CD1c-positive myeloid dendritic cell (primary cell): ENCODE measurements at regions not wholly inside any gene's neighbourhood (a gene's known extent, or its start where the extent isn't known, plus 50 kb on each side); places are given as distances from the start of the nearest gene placed in this dataset.

ENCODE experiments used
- DNase-seq: peaks from one replicate; pipeline ENCODE4 v3.0.0-alpha.2; 2016; ENCODE audit errors: extremely low spot score

DNA sequence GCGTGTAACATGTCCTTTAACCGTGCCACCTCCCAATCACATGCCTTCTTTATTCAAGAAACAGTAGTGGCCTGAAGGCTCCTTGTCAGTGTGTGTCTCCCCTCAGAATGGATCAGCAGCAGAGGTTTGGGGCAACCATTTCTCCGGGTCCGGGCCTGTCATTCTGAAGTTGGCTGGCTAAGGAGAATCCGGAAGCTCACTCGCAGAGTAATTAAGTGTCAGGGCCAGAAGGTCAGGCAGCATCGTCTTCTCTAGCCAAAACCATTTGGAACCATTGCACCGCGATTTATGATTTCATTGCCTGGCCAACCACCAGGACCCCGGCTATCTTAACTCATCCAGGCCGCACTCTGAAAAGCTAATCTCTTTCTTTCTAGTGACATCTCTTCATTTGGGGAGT lies 550.8 kb downstream of the EFNB2 start:
- no peak for DNase-seq

DNA sequence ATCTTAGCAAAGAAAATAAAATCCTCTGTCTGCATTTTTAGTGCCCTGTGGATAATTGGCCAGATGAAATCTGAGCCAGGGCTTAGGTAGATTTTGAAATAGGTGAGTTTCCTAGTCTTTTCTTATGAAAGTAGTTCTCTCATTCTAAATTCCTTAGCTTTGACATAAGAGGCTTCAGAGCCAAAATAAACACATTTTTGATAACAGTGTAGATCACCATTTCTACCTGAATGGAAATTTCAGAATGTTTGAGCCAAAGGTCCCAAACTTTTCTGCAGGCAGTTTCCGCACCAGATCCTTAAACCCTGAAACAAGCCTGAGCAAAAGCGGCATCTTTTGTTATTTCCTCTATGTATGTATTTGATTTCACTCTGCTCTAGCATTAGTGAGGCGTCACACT lies 551.2 kb downstream of the EFNB2 start:
- no peak for DNase-seq

DNA sequence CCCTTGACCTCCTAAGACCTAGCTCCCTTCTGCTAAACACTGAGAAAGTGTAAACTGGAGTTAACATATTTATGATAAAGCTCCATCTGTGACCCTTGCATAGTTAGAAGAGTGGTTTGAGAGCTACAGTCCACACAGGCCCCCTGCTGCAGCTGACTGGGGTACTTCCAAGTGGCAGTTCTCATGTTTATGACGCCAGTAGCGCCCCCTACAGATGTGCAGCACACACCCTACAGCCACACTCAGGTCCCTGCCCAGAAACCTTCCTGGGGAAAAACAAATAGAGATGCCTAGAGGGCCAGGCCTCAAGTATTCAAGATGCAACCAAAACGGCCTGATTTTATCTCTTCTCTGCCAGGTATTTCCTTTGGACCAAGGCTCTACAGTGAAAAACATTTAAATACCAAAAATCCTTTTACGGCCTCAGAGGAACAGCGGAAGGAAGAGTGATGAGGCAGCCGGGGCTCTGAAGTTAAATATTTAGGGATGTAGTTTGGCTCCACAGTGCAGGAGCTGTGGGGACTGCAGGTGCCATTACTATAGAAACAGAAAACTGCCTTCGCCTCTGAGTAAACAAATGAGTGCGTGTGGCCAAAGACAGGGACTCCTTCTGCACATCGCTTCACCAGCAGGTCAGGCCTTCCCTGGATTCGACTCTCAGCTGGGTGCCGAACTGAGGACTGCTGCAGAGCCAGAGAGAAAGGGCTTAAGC lies 553.1 kb downstream of the EFNB2 start:
- no peak for DNase-seq

DNA sequence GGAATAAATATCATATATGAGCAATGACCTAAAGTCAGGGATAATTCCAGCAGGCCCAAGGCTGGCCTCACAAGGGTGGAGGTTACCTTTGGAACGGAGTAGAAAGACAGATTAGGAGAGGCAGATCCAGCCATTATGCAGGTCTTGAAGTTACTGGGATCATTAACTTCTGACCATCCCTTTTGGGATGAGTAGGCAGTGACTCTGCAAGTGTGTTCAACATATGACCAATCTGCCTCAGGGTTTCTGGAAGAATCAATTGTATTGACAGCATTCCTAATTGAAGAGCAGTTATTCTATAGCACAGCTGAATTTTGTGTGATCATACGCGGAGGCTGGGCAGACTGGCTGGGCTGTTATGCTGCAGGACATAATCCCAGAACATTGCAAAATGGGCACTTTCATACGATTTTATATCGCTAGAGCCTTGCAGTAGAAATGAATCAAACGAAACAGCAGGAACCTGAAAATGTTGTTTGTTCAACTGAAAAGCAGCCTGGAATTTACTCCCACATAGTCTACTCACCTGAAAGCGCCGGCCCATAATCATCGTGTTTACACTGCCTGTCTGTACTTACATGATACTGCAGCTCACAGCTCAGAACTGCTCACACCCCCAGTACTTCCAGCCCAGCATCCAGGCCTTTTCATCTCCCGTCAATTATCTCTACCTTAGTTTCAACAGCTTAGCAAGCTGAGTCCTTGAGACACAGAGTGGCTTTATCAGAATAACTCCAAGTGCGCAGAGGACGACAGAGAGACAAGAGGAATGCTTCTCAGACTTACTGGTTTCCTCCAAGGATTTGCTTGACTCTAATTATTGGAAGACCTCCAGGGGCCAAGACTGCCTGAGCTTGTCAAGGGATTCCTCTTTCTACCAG lies 556.1 kb downstream of the EFNB2 start:
- no peak for DNase-seq

DNA sequence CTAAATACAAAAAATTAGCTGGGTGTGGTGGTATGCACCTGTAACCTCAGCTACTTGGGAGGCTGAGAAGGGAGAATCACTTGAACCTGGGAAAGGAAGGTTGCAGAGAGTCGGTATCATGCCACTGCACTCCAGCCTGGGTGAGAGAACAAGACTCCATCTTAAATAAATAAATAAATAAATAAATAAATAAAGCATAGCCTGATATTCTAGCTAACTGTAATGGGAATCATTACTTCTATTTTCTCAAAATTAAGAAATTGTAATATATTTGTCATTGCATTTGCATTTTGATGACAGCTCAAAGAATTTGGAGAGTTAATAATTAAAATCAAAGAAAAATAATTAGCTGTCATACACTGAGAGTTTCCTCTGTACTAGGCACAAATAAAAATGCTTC lies 561.1 kb downstream of the EFNB2 start:
- DNase-seq, result no peak

DNA sequence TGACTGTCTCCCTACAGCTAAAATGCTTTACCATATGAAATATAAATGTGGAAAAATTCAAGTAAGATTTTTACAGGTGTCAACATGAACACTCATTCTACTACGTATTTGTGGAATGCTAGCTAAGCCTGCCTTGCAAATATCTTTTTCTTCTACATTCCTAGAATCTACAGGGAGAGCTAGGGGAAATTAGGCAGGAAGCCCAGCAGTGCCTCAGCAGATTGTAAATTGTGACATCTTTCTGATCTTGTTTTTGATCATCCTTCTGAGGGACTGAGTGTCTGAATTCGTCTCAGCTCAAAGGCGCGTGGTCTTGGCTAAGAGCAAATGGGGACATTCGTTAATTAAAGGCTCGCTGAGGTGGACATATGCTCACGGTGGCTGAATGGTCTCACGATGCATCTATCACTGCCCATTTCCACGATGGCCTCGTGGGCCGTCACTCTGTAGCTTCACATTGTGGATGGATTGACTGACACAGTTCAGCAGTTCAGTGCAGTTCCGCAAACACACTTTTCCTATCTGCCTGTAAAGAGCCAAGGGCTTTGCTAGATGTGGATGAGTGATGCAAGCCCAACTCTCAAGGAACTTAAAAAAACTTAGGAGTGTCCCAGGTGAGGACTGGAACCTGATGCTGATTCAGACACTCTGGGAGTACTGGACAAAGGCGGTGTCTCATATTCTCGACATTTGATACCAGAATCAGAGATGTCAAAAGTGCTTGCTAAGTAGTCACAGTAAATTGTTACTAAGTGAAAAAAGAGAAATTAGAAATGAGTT lies 562.5 kb downstream of the EFNB2 start:
- DNase-seq, result no peak

DNA sequence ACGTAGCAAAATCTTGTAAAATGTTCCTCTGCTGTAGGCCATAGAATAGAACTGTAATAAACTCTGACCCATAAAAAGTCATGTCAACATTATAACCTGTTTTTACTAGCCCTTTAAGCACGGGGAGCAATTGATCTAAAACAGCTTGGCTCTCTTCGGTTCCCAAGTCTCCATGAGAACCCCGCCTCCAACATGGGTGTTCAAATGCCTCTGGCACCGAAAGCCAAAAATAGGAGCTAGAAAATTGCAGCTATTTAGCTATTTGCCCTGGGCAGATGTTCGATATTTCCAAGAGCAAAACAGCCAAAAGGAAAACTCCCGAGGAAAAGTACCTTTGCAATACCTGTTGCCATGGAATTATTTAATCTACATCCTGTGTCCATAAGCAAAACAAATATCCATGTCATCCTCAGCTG lies 563.1 kb downstream of the EFNB2 start:
- no peak for DNase-seq

DNA sequence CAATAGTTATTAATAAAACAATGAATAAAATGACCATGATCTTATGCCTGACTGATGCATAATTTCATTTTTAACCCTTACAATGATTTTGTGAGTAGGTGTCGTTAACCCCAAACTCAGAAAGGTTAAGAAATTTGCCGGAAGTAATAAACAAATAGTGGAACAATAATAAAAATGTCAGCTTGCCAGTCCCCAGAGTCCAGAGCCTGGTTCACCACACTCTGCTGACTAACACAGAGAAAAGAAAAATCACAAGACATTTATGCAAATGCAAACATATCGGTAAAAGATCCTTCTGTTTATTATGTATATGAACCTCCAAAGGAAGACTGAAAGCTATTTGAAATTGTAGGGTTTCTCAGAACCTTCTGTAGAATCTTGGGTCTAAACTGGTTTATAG lies 563.7 kb downstream of the EFNB2 start:
- no peak for DNase-seq

DNA sequence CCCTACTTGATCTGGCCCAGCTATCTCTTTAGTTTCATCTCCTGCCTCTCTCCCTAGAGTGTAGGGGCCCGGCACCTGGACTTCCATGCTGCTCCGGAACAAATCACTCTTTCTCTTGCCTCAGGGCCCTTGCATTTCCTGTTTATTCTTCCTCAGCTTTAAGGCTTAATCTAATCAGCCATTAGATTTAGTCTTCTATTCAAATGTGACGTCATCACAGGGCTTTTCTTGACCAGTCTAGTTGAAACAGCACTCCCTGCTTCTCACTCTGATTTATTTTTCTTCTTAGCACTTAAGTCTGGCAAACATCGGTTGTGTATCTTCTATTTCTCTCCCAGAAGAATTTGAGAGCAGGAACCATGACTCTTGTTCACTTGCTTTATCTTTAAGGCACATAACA lies 564.1 kb downstream of the EFNB2 start:
- DNase-seq, result no peak

DNA sequence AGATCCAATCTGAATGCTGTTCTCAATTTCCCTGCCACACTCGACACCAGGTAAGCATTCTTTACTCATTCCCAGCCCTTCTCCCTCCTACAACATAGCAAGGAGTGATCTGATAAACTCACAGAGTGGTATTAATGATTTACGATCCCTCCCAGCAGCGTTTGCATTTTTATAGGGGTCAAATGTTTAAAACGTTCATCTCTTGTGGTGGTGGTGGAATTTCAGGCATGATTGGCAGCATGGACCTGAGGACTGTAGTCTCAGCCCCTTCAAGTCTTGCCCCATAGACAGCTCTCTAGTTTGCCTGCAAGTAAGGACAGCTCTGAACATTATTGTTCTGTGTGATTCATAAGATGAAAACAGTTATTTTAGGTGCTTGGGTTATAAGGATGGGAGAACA lies 565.7 kb downstream of the EFNB2 start:
- no peak for DNase-seq

DNA sequence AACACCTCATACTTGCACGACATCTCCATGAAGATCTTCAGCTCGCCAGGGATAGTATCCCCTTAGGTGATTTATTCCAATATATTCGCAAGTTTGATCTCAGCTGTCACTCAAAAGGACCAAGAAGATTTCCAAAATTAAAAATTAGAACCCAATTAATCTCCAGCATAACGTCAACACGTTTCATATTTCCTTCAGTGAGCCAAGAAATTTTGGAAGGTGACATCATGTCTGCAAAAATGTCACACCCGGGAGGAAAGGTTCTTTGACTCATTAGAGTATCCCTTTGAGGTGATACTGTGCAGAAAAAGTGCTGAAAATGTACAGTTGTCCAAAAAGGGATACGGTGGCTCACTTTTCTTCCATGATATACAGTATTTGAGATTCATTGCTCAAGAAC lies 569.6 kb downstream of the EFNB2 start:
- no peak for DNase-seq

DNA sequence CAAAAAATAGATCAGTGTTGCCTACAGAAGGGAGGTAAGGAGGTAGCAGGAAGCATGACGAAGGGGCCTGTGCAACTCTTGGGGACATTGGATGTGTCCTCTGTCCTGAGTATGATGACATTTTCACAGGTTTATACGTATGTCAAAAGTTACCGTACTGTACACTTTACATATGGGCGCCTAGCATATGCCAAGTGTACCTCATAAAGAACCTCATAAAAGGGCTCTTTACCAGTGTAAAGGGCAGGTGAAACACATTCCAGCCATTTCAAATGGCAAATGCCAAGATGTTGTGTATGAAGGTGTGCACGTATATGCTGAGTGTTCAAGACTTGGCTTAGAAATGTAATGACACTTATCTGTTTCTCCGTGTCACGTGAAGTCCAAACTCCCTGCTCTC lies 573.4 kb downstream of the EFNB2 start:
- DNase-seq, result no peak

DNA sequence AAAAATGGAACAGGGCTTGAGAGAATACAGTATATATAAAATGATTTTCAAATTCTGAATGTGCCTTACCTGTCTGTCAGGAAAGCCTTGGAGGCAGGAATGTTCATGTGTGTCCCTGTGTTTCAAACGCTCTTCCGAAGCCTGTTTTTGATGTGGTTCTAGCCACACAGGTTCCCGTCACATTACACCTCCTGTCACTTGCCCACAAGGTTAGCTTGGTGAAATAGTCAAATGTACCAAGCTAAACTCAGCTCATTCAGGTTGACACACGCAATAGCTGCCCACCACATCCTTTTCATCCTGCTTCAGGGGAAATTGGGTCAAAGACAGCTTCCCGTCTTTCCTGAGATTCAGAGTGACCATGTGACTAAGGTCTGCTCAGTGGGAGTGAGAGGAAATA lies 574.0 kb downstream of the EFNB2 start:
- DNase-seq, result no peak

DNA sequence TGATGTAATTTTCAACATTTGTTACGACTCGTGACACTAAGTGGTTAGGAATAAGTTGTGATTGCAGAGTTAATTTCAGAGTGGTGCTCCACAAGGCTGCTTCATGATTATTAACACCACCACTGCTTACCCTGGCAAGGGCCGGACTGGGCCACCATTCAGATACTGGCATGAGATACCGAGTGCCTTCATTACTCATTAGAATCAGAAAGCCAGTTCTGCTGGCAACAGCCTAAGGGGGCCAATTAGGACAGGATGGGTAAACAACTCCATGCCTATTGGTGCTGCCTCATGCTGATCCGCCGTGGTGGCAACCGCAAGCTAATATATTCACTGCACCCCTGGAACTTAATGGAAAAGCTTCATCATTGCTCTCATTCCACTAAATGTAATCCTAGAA lies 575.1 kb downstream of the EFNB2 start:
- no peak for DNase-seq

DNA sequence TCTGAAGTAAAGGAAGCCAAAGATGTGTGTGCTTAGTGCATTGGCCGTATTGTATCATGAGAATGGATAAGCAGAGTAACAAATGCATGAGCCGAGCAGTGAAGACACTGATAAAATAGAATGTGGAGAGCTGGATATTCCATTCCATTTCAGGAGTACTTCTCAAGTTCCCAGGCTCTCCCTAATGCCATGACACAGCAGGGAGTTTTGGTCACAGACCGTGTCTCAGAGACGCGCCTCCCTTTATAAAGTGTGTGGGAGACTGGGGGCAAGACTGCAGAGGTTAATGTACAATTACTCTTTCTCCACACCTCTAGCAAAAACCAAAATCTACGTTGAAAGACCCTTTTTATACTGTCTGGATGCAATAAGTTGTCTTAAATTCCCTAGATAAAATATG lies 575.6 kb downstream of the EFNB2 start:
- DNase-seq, result no peak

DNA sequence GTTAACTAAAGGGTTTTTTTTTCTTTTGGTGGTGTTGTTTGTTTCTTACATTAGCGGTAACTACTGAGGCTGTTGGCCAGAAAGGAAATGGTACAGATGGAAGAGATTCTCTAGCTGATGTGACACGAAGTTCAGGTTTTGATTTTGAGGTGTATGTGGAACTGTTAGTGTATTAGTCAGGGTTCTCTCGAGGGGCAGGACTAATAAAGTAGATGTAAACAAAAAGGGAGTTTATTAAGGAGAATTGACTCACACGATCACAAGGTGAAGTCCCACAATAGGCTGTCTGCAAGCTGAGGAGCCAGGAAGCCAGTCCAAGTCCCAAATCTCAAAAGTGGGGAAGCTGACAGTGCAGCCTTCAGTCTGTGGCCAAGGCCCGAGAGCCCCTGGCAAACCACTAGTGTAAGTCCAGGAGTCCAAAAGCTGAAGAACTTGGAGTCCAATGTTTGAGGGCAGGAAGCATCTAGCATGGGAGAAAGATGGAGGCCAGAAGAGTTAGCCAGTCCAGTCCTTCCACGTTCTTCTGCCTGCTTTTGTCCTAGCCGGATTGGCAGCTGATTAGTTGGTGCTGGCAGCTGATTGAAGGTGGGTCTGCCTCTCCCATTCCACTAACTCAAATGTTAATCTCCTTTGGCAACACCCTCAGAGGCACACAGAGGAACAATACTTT lies 577.6 kb downstream of the EFNB2 start:
- no peak for DNase-seq

DNA sequence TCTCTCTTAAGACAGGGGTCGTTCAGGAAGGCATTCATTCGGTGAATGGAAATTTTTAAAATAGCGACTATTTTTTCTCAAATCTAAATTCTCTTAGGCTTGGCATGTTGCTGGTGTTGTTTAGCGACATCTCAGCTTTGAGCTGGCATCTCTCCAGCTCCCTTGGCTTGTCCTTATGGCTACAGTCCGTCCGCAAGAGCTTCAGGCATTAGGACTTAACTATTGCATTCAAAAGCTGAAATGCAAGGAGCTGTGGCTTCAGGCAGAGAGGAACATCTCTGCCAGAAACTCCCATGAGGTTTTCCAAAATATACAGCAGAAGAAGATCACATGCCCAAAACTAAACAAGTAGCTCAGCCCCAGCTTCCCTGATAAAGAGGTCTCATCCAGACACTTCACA lies 578.5 kb downstream of the EFNB2 start:
- DNase-seq, result no peak

DNA sequence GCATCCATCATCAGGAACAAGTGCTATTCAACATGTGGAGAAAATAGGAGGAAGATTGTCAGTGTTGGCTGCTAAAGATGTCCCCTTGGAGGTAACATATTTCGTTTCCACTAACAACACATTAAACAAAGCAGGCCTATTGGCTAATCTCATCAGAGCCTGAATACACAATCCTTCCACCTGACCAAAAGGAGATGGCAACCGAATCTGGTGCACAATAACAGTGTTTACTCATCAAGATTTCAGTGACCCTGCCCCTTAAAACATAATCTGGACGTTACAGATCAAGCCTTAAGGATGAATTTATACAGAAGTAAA lies 582.5 kb downstream of the EFNB2 start:
- no peak for DNase-seq

DNA sequence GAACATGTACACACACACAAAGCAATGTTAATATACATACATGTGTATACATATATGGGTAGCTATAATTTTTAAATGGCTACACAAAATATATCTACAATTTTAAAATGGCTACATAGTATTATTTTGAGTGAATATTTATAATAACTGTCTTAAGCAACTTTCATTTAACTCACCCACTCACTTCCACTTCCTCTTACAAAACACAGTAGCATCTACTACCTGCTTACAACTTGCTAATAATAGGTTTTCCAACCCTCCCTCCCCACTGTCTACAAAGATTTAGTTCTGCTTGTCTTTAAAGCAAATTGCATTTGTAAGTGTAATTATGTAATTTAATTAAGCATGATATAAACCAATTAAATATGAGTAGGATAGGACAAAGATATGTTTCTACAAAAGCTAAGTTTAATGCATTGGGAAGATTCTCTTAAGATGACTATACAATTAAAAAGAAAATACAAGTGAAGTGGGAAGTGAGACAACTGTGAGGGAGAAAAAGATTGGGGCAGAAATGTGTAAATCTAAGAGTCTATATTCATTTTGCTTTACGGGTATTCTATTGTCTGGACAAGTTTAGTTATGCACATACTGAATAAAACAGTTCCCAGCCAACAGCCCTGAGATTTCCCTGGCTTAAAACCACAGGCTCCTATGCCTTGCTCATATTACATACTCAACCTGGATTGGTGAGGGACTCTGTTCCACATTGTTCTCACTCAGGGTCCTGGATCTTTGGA lies 583.1 kb downstream of the EFNB2 start:
- no peak for DNase-seq

DNA sequence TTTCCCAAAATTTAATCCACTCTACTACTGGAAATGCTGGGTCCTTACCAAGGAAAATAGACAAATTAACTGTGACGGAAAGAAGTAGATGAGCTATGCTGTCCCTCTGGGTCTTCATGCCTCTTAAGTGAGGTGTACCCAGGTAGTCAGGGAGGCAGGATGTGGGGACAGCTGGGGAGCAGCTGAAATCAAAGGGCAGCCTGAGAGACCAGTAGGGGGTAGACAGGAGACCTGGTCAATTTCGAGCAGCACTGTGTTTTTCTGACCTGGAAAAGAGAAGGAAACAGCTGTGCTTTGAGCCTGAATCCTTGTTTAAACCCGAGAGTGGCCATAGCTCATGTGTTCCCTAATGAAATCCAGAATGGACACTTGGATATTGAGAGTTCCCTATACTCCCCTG lies 587.3 kb downstream of the EFNB2 start:
- DNase-seq, result no peak

DNA sequence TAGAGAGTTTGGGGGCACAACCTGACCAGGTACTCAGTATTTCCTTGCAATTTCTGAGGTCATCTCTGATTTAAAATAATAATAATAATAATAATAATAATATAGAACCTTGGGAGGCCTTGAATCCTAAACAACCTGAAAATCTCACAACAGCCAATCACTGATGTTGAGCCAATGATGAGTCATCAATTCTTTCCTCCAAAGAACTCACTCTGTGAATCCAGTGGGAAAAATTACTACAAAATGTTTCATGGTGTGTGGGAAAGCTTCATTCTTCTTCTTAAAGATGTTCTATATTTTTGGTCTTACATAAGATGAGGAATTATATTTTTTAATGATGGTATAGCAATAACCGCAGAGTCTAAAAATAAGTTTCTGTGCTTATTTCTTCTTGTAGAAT lies 594.6 kb downstream of the EFNB2 start:
- DNase-seq, result no peak

DNA sequence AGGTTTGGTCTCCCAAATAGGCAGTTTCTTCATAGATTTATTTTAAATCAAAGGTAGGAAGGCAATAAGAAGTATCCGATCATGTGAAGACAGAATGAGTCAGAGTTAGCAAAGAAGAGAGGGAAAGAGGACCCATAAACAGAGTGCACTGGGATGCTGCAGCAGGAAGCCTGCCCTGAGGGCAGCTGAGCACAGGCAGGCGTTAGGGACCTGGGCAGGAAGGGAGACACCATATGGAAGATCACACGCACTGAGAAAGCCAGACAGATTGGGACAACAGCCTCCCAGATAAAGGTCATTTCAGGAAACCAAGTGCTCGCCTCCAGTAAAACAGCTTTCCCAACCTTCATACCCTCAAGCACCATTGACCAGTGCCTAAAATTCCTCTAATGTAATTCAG lies 598.0 kb downstream of the EFNB2 start:
- DNase-seq, result no peak
